Peyer's patch (tissue), 4 donors: ENCODE measurements at regions not wholly inside any gene's neighbourhood (a gene's known extent, or its start where the extent isn't known, plus 50 kb on each side); places are given as distances from the start of the nearest gene placed in this dataset.

Experiments
- DNase-seq, 3 donors: peaks; one replicate each; pipeline ENCODE4 v3.0.0-alpha.2; 2017 to 2019
- H3K27ac ChIP-seq, 4 donors: fragments of 200-600 bp; sonication (generic); one replicate each; pipeline ENCODE4 v1.5.1; 2016 to 2019
- H3K27me3 ChIP-seq, 2 donors: fragments of 200-600 bp; sonication (generic); one replicate each; pipeline ENCODE4 v1.5.1; 2019
- H3K36me3 ChIP-seq, 3 donors: fragments of 200-600 bp; sonication (generic); one replicate each; pipeline ENCODE4 v1.5.1; 2016 to 2019
- H3K4me1 ChIP-seq, 4 donors: fragments of 200-600 bp; sonication (generic); one replicate each; pipeline ENCODE4 v1.5.1; 2016 to 2019
- H3K4me3 ChIP-seq, 4 donors: fragments of 200-600 bp; sonication (generic); 1 replicate in 3 of 4; 2 replicates in 1 of 4; pipeline ENCODE4 v1.5.1; 2016 to 2019; ENCODE audit warnings: mild to moderate bottlenecking in 1 of 4
- H3K9me3 ChIP-seq, 4 donors: fragments of 200-600 bp; sonication (generic); one replicate each; pipeline ENCODE4 v1.5.1; 2016 to 2019; ENCODE audit warnings: mild to moderate bottlenecking in 1 of 4
- CTCF ChIP-seq, 6 experiments: fragments of 450-650 bp in 4 of 6; fragments of 200-600 bp in 2 of 6; sonication (generic) in 1 of 6; IDR thresholded peaks; one replicate each; pipeline ENCODE4 v1.5.1; 2017 to 2019; ENCODE audit warnings: antibody characterized with exemption in 6 of 6, mild to moderate bottlenecking in 3 of 6, moderate library complexity in 1 of 6
- POLR2A ChIP-seq, 2 donors: fragments of 450-650 bp; IDR thresholded peaks; one replicate each; pipeline ENCODE4 v1.5.1; 2017; ENCODE audit warnings: antibody characterized with exemption in 2 of 2, mild to moderate bottlenecking in 2 of 2, moderate library complexity in 2 of 2

- Histone ChIP-seq H3K27me3 (no peaks in the 10 kb centered on the region), H3K27ac (no peak overlapping the region), H3K36me3 (no peaks in the 10 kb centered on the region), H3K4me3 (no peak overlapping the region), H3K9me3 (no peaks in the 10 kb centered on the region), H3K4me1 (peaks cover 0 to 18% (median 0%) of the 10 kb centered on the region in 4 donors)
- TF ChIP-seq CTCF (IDR thresholded peaks at IDR 0.05) (no peak), POLR2A (IDR thresholded peaks at IDR 0.05) (no peak)
- no peak for DNase-seq
These were observed 345.2 kb downstream of the ZNF536 start for GRCh38 chr19:30717381-30717780.

- Histone ChIP-seq H3K27ac (no peak overlapping the region), H3K4me1 (no peaks in the 10 kb centered on the region), H3K9me3 (no peaks in the 10 kb centered on the region), H3K4me3 (no peak overlapping the region), H3K27me3 (no peaks in the 10 kb centered on the region), H3K36me3 (no peaks in the 10 kb centered on the region)
- TF ChIP-seq POLR2A (IDR thresholded peaks at IDR 0.05) (no peak), CTCF (IDR thresholded peaks at IDR 0.05) (no peak)
- DNase-seq, result no peak
These were observed 340.5 kb downstream of the ZNF536 start for GRCh38 chr19:30712431-30713337.

GRCh38 chr19:30711826-30712225, 339.6 kb downstream of the ZNF536 start:
- no peak overlapping the region for H3K4me3 ChIP-seq
- no peak overlapping the region for H3K27ac ChIP-seq
- TF ChIP-seq CTCF (IDR thresholded peaks at IDR 0.05) (no peak), POLR2A (IDR thresholded peaks at IDR 0.05) (no peak)
- no peaks in the 10 kb centered on the region for H3K9me3 ChIP-seq
- DNase-seq, result no peak
- H3K27me3 ChIP-seq, result no peaks in the 10 kb centered on the region
- no peaks in the 10 kb centered on the region for H3K36me3 ChIP-seq
- no peaks in the 10 kb centered on the region for H3K4me1 ChIP-seq

- Histone ChIP-seq H3K36me3 (no peaks in the 10 kb centered on the region), H3K27me3 (no peaks in the 10 kb centered on the region), H3K9me3 (no peaks in the 10 kb centered on the region), H3K27ac (no peak overlapping the region), H3K4me1 (no peaks in the 10 kb centered on the region), H3K4me3 (no peak overlapping the region)
- TF ChIP-seq CTCF (IDR thresholded peaks at IDR 0.05) (no peak), POLR2A (IDR thresholded peaks at IDR 0.05) (no peak)
- no peak for DNase-seq
These were observed 339.1 kb downstream of the ZNF536 start for GRCh38 chr19:30711296-30711695.

- Histone ChIP-seq H3K27me3 (no peaks in the 10 kb centered on the region), H3K9me3 (no peaks in the 10 kb centered on the region), H3K27ac (no peak overlapping the region), H3K36me3 (no peaks in the 10 kb centered on the region), H3K4me1 (no peaks in the 10 kb centered on the region), H3K4me3 (no peak overlapping the region)
- TF ChIP-seq CTCF (IDR thresholded peaks at IDR 0.05) (no peak), POLR2A (IDR thresholded peaks at IDR 0.05) (no peak)
- DNase-seq, result no peak
These were observed 338.5 kb downstream of the ZNF536 start for GRCh38 chr19:30710721-30711120.
